SK-N-SH (cell line): ENCODE measurements at regions not wholly inside any gene's neighbourhood (a gene's known extent, or its start where the extent isn't known, plus 50 kb on each side); places are given as distances from the start of the nearest gene placed in this dataset.

ENCODE experiments used
- CTCF ChIA-PET: fragments of 300-600, 350-600 bp; formaldehyde crosslinking; extraction: SDS; loops from one replicate; lab custom pipeline; 2021; lab: Yijun Ruan, JAX
- POLR2A ChIA-PET: fragments of 350-600 bp; sonication (Branson Sonifier 250); formaldehyde crosslinking; extraction: SDS; loops from one replicate; lab custom pipeline; 2020; ENCODE audit warnings: antibody characterized with exemption, inconsistent platforms; lab: Yijun Ruan, JAX
- DNase-seq: peaks from one replicate; pipeline ENCODE4 v3.0.0; 2012
- H2AFZ ChIP-seq: fragments of 200-600 bp; sonication (generic); 2 replicates; pipeline ENCODE4 v1.8.1; 2016; ENCODE audit warnings: antibody characterized with exemption, mild to moderate bottlenecking, low read depth
- H3F3A ChIP-seq: fragments of 200-600 bp; sonication (generic); replicated peaks from 2 replicates; pipeline ENCODE3; 2016; ENCODE audit warnings: antibody characterized with exemption, mild to moderate bottlenecking; ENCODE audit not compliant: insufficient read depth
- H3K27ac ChIP-seq, 2 experiments: fragments of 200-500 bp in 1 of 2; fragments of 200-600 bp in 1 of 2; sonication (Bioruptor generic) in 1 of 2; sonication (generic), shearing (Covaris generic) in 1 of 2; 2 replicates each; pipeline versions ENCODE4 v1.5.1 to v1.6.1; 2014 to 2016; ENCODE audit warnings: low read depth in 2 of 2, inconsistent platforms in 1 of 2, low read length in 1 of 2, mild to moderate bottlenecking in 1 of 2, mixed read lengths in 1 of 2
- H3K27me3 ChIP-seq: fragments of 200-600 bp; sonication (generic), shearing (Covaris generic); 2 replicates; pipeline ENCODE4 v1.6.1; 2016; ENCODE audit warnings: mixed run types; ENCODE audit not compliant: insufficient read depth
- H3K36me3 ChIP-seq, 2 experiments: fragments of 200-500 bp in 1 of 2; fragments of 200-600 bp in 1 of 2; sonication (Bioruptor generic) in 1 of 2; sonication (generic) in 1 of 2; replicated peaks in 1 of 2; 2 replicates each; pipeline versions ENCODE3 to v1.5.1; 2014 to 2016; ENCODE audit warnings: low read length in 1 of 2, mild to moderate bottlenecking in 1 of 2; ENCODE audit not compliant: insufficient read depth in 2 of 2, control insufficient read depth in 1 of 2
- H3K4me1 ChIP-seq, 2 experiments: fragments of 200-500 bp in 1 of 2; fragments of 200-600 bp in 1 of 2; sonication (Bioruptor generic) in 1 of 2; sonication (generic), shearing (Covaris generic) in 1 of 2; 2 replicates each; pipeline versions ENCODE4 v1.5.1 to v1.6.1; 2014 to 2016; ENCODE audit warnings: low read depth in 1 of 2, low read length in 1 of 2, mixed run types in 1 of 2; ENCODE audit not compliant: insufficient read depth in 2 of 2, control insufficient read depth in 1 of 2
- H3K4me2 ChIP-seq: fragments of 200-600 bp; sonication (generic), shearing (Covaris generic); 2 replicates; pipeline ENCODE4 v1.6.1; 2017; ENCODE audit warnings: mixed run types
- H3K4me3 ChIP-seq, 2 experiments: fragments of 200-500 bp in 1 of 2; fragments of 200-600 bp in 1 of 2; sonication (Bioruptor generic) in 1 of 2; sonication (generic), shearing (Covaris generic) in 1 of 2; 2 replicates each; pipeline versions ENCODE4 v1.5.1 to v1.8.1; 2014 to 2016; ENCODE audit warnings: low read depth in 2 of 2, inconsistent platforms in 1 of 2, low read length in 1 of 2, mild to moderate bottlenecking in 1 of 2, mixed read lengths in 1 of 2, moderate library complexity in 1 of 2
- H3K79me2 ChIP-seq: fragments of 200-600 bp; sonication (generic); 2 replicates; pipeline ENCODE4 v1.8.1; 2017; ENCODE audit warnings: mild to moderate bottlenecking; ENCODE audit not compliant: insufficient read depth
- H3K9ac ChIP-seq: fragments of 200-600 bp; sonication (generic); 2 replicates; pipeline ENCODE4 v1.6.1; 2017; ENCODE audit warnings: mixed run types
- H3K9me2 ChIP-seq: fragments of 200-600 bp; sonication (generic); 2 replicates; pipeline ENCODE4 v1.6.1; 2017; ENCODE audit warnings: mixed run types
- H3K9me3 ChIP-seq: fragments of 200-600 bp; sonication (generic); 2 replicates; pipeline ENCODE4 v1.6.1; 2017; ENCODE audit warnings: mixed run types, mild to moderate bottlenecking, moderate library complexity
- H4K20me1 ChIP-seq: fragments of 200-600 bp; sonication (generic); 2 replicates; pipeline ENCODE4 v1.6.1; 2017; ENCODE audit warnings: mild to moderate bottlenecking, mixed run types; ENCODE audit not compliant: insufficient read depth
- CHD2 ChIP-seq: fragments of 150-350 bp; IDR thresholded peaks from 2 replicates; pipeline ENCODE4 v1.6.1; 2018; ENCODE audit warnings: low read length; ENCODE audit not compliant: partially characterized antibody
- EP300 ChIP-seq, 2 experiments: IDR thresholded peaks; 2 replicates each; pipeline versions ENCODE4 v1.4.0 to v1.6.1; 2012; ENCODE audit warnings: borderline replicate concordance in 1 of 2, low read depth in 1 of 2, low read length in 1 of 2
- FOXJ3 ChIP-seq: sonication (generic); formaldehyde crosslinking; IDR thresholded peaks from 2 replicates; pipeline ENCODE4 v1.5.1; 2020; ENCODE audit warnings: mild to moderate bottlenecking, missing genetic modification reagents
- GABPA ChIP-seq: IDR thresholded peaks from 2 replicates; pipeline ENCODE4 v1.4.0; 2012; ENCODE audit warnings: low read depth, mild to moderate bottlenecking
- GATA2 ChIP-seq: sonication (generic); formaldehyde crosslinking; IDR thresholded peaks from 2 replicates; pipeline ENCODE4 v1.5.0; 2020; ENCODE audit warnings: mild to moderate bottlenecking, missing genetic modification reagents
- MAX ChIP-seq: IDR thresholded peaks from 2 replicates; pipeline ENCODE4 v1.4.0; 2012; ENCODE audit warnings: low read depth
- MEF2A ChIP-seq: IDR thresholded peaks from 2 replicates; pipeline ENCODE4 v1.4.0; 2012; ENCODE audit warnings: low read depth, borderline replicate concordance
- MXI1 ChIP-seq: IDR thresholded peaks from 2 replicates; pipeline ENCODE4 v1.6.1; 2012; ENCODE audit warnings: mild to moderate bottlenecking, low read depth, low read length, improper control_type of control experiment
- NFIC ChIP-seq: IDR thresholded peaks from 2 replicates; pipeline ENCODE4 v1.4.0; 2012; ENCODE audit warnings: borderline replicate concordance
- NRF1 ChIP-seq: IDR thresholded peaks from 2 replicates; pipeline ENCODE4 v1.6.1; 2012; ENCODE audit warnings: low read depth, mild to moderate bottlenecking, low read length
- POLR2AphosphoS5 ChIP-seq: IDR thresholded peaks from 2 replicates; pipeline ENCODE4 v1.6.1; 2012; ENCODE audit warnings: low read depth, low read length
- RAD21 ChIP-seq: IDR thresholded peaks from 2 replicates; pipeline ENCODE4 v1.6.1; 2012; ENCODE audit warnings: mild to moderate bottlenecking, low read length
- RCOR1 ChIP-seq: fragments of 150-350 bp; IDR thresholded peaks from 2 replicates; pipeline ENCODE4 v1.6.1; 2017; ENCODE audit warnings: antibody characterized with exemption, low read length
- RFX5 ChIP-seq: IDR thresholded peaks from 2 replicates; pipeline ENCODE4 v1.6.1; 2012; ENCODE audit warnings: mild to moderate bottlenecking, improper control_type of control experiment, low read length
- RXRA ChIP-seq: IDR thresholded peaks from 2 replicates; pipeline ENCODE4 v1.4.0; 2012; ENCODE audit warnings: low read depth, mild to moderate bottlenecking, borderline replicate concordance
- SMC3 ChIP-seq: IDR thresholded peaks from 2 replicates; pipeline ENCODE4 v1.6.1; 2012; ENCODE audit warnings: low read depth, low read length, improper control_type of control experiment
- TEAD4 ChIP-seq: IDR thresholded peaks from 2 replicates; pipeline ENCODE4 v1.4.0; 2012; ENCODE audit warnings: mild to moderate bottlenecking, borderline replicate concordance; ENCODE audit not compliant: insufficient read depth
- YY1 ChIP-seq: IDR thresholded peaks from 2 replicates; pipeline ENCODE4 v1.4.0; 2012; ENCODE audit warnings: low read depth, mild to moderate bottlenecking
- WGBS: methylation state at CpG from one replicate; pipeline ENCODE4 v1.1.6; 2017; ENCODE audit warnings: low lambda C conversion rate; 5-methylcytosine and 5-hydroxymethylcytosine counted together
- TF ChIP-seq, protein P1 (sequence below): fragments of 200-600 bp; sonication (generic); IDR thresholded peaks from 2 replicates; pipeline ENCODE4 v1.6.1; 2017; ENCODE audit warnings: antibody characterized with exemption, mild to moderate bottlenecking, moderate library complexity
- TF ChIP-seq, protein P2 (sequence below): fragments of 150-350 bp; IDR thresholded peaks from 2 replicates; pipeline ENCODE4 v1.6.1; 2016; ENCODE audit warnings: mild to moderate bottlenecking, low read depth, low read length
- TF ChIP-seq, protein P3 (sequence below): fragments of 150-350 bp; IDR thresholded peaks from 2 replicates; pipeline ENCODE4 v1.6.1; 2017; ENCODE audit warnings: antibody characterized with exemption, low read length, low read depth, borderline replicate concordance

- Histone ChIP-seq H3K27ac (no peak overlapping the region), H3K9ac (no peak overlapping the region), H4K20me1 (no peaks in the 10 kb centered on the region), H3K4me1 (no peaks in the 10 kb centered on the region), H3K79me2 (no peaks in the 10 kb centered on the region), H3K9me3 (no peaks in the 10 kb centered on the region), H3K4me3 (no peak overlapping the region), H3K27me3 (no peaks in the 10 kb centered on the region), H3K9me2 (no peaks in the 10 kb centered on the region), H3F3A (no peaks in the 10 kb centered on the region), H3K4me2 (no peak overlapping the region), H3K36me3 (no peaks in the 10 kb centered on the region), H2AFZ (no peak overlapping the region)
- CTCF ChIA-PET, result no interaction called here
- no peak for DNase-seq
- POLR2A ChIA-PET, result no interaction called here
- TF ChIP-seq SMC3 (no peak), MAX (no peak), POLR2AphosphoS5 (no peak), TEAD4 (no peak), RAD21 (no peak), RFX5 (no peak), EP300 (IDR thresholded peaks at IDR 0.05; ENCODE audit: borderline replicate concordance in 1 of 2, low read depth in 1 of 2, low read length in 1 of 2) (no peak)
- WGBS, result 6% methylated on average over 2 of the region's 2 CpGs
Measured at GRCh38 chr6:85168146-85168545, 281.7 kb upstream of the NT5E start.

- H3K36me3 ChIP-seq, result no peaks in the 10 kb centered on the region
- no peak overlapping the region for H3K9ac ChIP-seq
- no peak overlapping the region for H3K27ac ChIP-seq
- H3K27me3 ChIP-seq, result no peaks in the 10 kb centered on the region
- 7% methylated on average over 3 of the region's 3 CpGs for WGBS
- no peaks in the 10 kb centered on the region for H3K9me3 ChIP-seq
- H4K20me1 ChIP-seq, result no peaks in the 10 kb centered on the region
- POLR2A ChIA-PET, result no interaction called here
- CTCF ChIA-PET, result interaction anchor here (0.6 kb wide), 1 partner anchor 314 kb away, joined by 4 read pairs; no protein-coding TSS in a partner anchor
- TF ChIP-seq YY1 (no peak), FOXJ3 (CRISPR knock-in tag) (no peak), NRF1 (no peak), SMC3 (no peak), NFIC (no peak), RXRA (no peak), GATA2 (CRISPR knock-in tag) (no peak), CHD2 (no peak), RFX5 (no peak), POLR2AphosphoS5 (no peak), GABPA (no peak), MEF2A (no peak), TEAD4 (no peak), RCOR1 (no peak), RAD21 (no peak), MXI1 (no peak)
- TF ChIP-seq, protein P1, sequence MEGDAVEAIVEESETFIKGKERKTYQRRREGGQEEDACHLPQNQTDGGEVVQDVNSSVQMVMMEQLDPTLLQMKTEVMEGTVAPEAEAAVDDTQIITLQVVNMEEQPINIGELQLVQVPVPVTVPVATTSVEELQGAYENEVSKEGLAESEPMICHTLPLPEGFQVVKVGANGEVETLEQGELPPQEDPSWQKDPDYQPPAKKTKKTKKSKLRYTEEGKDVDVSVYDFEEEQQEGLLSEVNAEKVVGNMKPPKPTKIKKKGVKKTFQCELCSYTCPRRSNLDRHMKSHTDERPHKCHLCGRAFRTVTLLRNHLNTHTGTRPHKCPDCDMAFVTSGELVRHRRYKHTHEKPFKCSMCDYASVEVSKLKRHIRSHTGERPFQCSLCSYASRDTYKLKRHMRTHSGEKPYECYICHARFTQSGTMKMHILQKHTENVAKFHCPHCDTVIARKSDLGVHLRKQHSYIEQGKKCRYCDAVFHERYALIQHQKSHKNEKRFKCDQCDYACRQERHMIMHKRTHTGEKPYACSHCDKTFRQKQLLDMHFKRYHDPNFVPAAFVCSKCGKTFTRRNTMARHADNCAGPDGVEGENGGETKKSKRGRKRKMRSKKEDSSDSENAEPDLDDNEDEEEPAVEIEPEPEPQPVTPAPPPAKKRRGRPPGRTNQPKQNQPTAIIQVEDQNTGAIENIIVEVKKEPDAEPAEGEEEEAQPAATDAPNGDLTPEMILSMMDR, result no peak
- TF ChIP-seq, protein P2, sequence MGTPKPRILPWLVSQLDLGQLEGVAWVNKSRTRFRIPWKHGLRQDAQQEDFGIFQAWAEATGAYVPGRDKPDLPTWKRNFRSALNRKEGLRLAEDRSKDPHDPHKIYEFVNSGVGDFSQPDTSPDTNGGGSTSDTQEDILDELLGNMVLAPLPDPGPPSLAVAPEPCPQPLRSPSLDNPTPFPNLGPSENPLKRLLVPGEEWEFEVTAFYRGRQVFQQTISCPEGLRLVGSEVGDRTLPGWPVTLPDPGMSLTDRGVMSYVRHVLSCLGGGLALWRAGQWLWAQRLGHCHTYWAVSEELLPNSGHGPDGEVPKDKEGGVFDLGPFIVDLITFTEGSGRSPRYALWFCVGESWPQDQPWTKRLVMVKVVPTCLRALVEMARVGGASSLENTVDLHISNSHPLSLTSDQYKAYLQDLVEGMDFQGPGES, result no peak
- TF ChIP-seq, protein P3, sequence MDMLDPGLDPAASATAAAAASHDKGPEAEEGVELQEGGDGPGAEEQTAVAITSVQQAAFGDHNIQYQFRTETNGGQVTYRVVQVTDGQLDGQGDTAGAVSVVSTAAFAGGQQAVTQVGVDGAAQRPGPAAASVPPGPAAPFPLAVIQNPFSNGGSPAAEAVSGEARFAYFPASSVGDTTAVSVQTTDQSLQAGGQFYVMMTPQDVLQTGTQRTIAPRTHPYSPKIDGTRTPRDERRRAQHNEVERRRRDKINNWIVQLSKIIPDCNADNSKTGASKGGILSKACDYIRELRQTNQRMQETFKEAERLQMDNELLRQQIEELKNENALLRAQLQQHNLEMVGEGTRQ, result no peak
- H2AFZ ChIP-seq, result no peak overlapping the region
- H3K4me3 ChIP-seq, result no peak overlapping the region
- no peaks in the 10 kb centered on the region for H3K79me2 ChIP-seq
- no peaks in the 10 kb centered on the region for H3K9me2 ChIP-seq
- no peaks in the 10 kb centered on the region for H3F3A ChIP-seq
- no peak for DNase-seq
- H3K4me2 ChIP-seq, result no peak overlapping the region
- no peaks in the 10 kb centered on the region for H3K4me1 ChIP-seq
Measured at GRCh38 chr6:85166114-85166741, 283.7 kb upstream of the NT5E start.
